ENCODE measurements at regions not wholly inside any gene's neighbourhood (a gene's known extent, or its start where the extent isn't known, plus 50 kb on each side); places are given as distances from the start of the nearest gene placed in this dataset.

DNA sequence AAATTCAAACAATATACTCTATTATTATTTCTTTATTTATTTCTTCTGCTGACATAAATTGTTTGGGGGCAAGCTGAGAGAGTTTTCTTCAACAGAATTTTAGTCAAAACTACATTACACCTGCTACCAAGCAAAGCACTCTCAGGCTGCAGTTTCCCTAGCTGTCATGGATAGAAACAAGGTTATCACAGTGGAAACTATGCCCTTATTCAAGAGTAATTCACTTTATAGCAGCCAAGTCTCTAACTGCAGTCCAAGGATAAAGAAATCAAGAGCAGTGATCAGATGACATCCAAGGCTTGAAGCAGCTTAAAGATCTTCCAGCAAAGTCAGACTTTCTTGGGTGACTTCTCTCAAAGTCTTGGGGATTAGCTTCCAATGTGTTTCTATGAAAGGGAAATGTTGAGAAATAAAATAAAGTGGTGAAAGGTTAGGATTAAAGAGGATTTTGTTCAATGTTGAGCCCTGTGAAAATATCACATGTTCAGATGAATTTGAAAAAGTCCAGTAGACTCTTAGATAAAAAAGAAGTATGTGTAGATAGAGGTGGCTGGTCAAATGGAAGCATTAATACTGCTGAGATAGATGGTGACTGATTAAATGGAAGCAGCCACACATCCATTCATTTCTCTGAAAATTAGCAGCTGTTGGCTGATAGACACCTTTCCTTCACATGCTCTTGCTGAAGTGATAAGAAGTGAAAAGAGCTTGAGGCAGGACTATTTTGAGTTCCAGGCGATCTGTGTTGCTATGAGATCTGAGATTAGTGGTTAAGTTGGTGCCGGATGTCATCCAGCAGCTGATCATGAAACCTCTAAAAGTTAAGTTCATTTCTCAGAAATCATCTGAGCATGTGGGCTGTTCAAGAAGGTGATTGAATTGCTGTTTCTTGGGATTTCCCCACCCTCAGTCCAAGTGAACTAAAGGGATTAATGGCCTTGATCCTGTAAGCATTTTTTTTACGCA lies 257.8 kb upstream of the BTG1 start:
- Histone ChIP-seq H3K4me1 (ENCODE audit: control insufficient read depth, insufficient read depth, low read length) (no peaks in the 10 kb centered on the region), H3K4me3 (ENCODE audit: low read depth in 2 of 2, low read length in 2 of 2) (no peak overlapping the region), H3K27me3 (ENCODE audit: control insufficient read depth, insufficient read depth, low read length) (no peaks in the 10 kb centered on the region), H3K9me3 (ENCODE audit: control insufficient read depth, insufficient read depth, low read depth, low read length) (no peaks in the 10 kb centered on the region), H3K27ac (ENCODE audit: low read length) (no peak overlapping the region), H3K36me3 (ENCODE audit: control insufficient read depth, insufficient read depth, low read length) (no peaks in the 10 kb centered on the region)
- intact Hi-C loops (cut with micrococcal nuclease; ENCODE audit: unreplicated experiment), result no loop called here
- in situ Hi-C loops (cut with HindIII; ENCODE audit: low pct_unique_long_range_greater_than_20kb, low sequenced_read_pairs), result no loop called here
- POLR2A ChIA-PET, result no interaction called here
- CTCF ChIA-PET, result no interaction called here
- ATAC-seq, result no peak
- BruUV-seq (replicated peaks), result no TSS peak
- TF ChIP-seq POLR2AphosphoS5 (IDR thresholded peaks at IDR 0.05; ENCODE audit: low read depth, low read length) (no peak), SIN3A (IDR thresholded peaks at IDR 0.05; ENCODE audit: borderline replicate concordance, insufficient read depth, low read depth, low read length) (no peak), TCF7L2 (IDR thresholded peaks at IDR 0.05; ENCODE audit: low read depth, low read length) (no peak)
- TF ChIP-seq, protein P1, sequence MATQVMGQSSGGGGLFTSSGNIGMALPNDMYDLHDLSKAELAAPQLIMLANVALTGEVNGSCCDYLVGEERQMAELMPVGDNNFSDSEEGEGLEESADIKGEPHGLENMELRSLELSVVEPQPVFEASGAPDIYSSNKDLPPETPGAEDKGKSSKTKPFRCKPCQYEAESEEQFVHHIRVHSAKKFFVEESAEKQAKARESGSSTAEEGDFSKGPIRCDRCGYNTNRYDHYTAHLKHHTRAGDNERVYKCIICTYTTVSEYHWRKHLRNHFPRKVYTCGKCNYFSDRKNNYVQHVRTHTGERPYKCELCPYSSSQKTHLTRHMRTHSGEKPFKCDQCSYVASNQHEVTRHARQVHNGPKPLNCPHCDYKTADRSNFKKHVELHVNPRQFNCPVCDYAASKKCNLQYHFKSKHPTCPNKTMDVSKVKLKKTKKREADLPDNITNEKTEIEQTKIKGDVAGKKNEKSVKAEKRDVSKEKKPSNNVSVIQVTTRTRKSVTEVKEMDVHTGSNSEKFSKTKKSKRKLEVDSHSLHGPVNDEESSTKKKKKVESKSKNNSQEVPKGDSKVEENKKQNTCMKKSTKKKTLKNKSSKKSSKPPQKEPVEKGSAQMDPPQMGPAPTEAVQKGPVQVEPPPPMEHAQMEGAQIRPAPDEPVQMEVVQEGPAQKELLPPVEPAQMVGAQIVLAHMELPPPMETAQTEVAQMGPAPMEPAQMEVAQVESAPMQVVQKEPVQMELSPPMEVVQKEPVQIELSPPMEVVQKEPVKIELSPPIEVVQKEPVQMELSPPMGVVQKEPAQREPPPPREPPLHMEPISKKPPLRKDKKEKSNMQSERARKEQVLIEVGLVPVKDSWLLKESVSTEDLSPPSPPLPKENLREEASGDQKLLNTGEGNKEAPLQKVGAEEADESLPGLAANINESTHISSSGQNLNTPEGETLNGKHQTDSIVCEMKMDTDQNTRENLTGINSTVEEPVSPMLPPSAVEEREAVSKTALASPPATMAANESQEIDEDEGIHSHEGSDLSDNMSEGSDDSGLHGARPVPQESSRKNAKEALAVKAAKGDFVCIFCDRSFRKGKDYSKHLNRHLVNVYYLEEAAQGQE (IDR thresholded peaks at IDR 0.05; ENCODE audit: insufficient read depth in 1 of 2, low read depth in 2 of 2, low read length in 1 of 2), result no peak
- TF ChIP-seq, protein P2, sequence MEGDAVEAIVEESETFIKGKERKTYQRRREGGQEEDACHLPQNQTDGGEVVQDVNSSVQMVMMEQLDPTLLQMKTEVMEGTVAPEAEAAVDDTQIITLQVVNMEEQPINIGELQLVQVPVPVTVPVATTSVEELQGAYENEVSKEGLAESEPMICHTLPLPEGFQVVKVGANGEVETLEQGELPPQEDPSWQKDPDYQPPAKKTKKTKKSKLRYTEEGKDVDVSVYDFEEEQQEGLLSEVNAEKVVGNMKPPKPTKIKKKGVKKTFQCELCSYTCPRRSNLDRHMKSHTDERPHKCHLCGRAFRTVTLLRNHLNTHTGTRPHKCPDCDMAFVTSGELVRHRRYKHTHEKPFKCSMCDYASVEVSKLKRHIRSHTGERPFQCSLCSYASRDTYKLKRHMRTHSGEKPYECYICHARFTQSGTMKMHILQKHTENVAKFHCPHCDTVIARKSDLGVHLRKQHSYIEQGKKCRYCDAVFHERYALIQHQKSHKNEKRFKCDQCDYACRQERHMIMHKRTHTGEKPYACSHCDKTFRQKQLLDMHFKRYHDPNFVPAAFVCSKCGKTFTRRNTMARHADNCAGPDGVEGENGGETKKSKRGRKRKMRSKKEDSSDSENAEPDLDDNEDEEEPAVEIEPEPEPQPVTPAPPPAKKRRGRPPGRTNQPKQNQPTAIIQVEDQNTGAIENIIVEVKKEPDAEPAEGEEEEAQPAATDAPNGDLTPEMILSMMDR (IDR thresholded peaks at IDR 0.05), result no peak
- no peak for DNase-seq (ENCODE audit: low read depth, low spot score)

DNA sequence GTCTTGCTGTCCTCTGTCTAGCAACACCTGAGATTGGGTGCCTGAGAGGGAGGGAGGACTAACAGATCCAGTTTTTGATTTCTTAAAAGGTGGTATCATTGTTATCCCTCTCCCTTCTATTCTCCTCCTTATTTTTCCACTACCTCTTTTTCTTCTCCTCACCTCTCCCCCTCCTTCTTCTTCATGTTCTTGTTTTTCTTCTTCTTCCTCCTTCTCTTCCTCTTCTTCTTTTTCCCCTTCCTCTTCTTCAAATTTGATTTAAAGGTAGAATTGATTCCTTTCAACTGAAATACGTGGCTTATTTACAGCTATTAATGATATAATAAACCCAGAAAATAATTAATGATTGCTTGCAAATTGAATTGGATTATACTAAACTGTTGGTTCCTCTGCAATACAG lies 256.8 kb upstream of the BTG1 start:
- Histone ChIP-seq H3K36me3 (ENCODE audit: control insufficient read depth, insufficient read depth, low read length) (no peaks in the 10 kb centered on the region), H3K27me3 (ENCODE audit: control insufficient read depth, insufficient read depth, low read length) (no peaks in the 10 kb centered on the region), H3K4me1 (ENCODE audit: control insufficient read depth, insufficient read depth, low read length) (no peaks in the 10 kb centered on the region), H3K9me3 (ENCODE audit: control insufficient read depth, insufficient read depth, low read depth, low read length) (no peaks in the 10 kb centered on the region), H3K4me3 (ENCODE audit: low read depth in 2 of 2, low read length in 2 of 2) (no peak overlapping the region), H3K27ac (ENCODE audit: low read length) (no peak overlapping the region)
- ChIA-PET POLR2A (interaction anchor here (0.7 kb wide), 1 partner anchor 13 kb away, joined by 4 read pairs; no protein-coding TSS in a partner anchor), CTCF (no interaction called here)
- intact Hi-C loops (cut with micrococcal nuclease; ENCODE audit: unreplicated experiment), result no loop called here
- no peak for TF ChIP-seq POLR2AphosphoS5 (IDR thresholded peaks at IDR 0.05; ENCODE audit: low read depth, low read length)
- TF ChIP-seq SIN3A (IDR thresholded peaks at IDR 0.05; ENCODE audit: borderline replicate concordance, insufficient read depth, low read depth, low read length), result no peak
- no peak for TF ChIP-seq TCF7L2 (IDR thresholded peaks at IDR 0.05; ENCODE audit: low read depth, low read length)
- TF ChIP-seq, protein P1 (IDR thresholded peaks at IDR 0.05; ENCODE audit: insufficient read depth in 1 of 2, low read depth in 2 of 2, low read length in 1 of 2), result no peak
- TF ChIP-seq, protein P2 (IDR thresholded peaks at IDR 0.05), result no peak
- in situ Hi-C loops (cut with HindIII; ENCODE audit: low pct_unique_long_range_greater_than_20kb, low sequenced_read_pairs), result no loop called here
- BruUV-seq (replicated peaks), result no TSS peak
- no peak for DNase-seq (ENCODE audit: low read depth, low spot score)
- ATAC-seq, result no peak
